CD4-positive, alpha-beta T cell treated with Interleukin-15 for 4 hours (primary cell): ENCODE measurements at regions not wholly inside any gene's neighbourhood (a gene's known extent, or its start where the extent isn't known, plus 50 kb on each side); places are given as distances from the start of the nearest gene placed in this dataset.
"Not testable (repeated sequence)": the region's sequence is repeated elsewhere in the genome, so short reads cannot be mapped to it uniquely, and the experiment has no call there.

Experiments
- DNase-seq: peaks from one replicate; pipeline ENCODE4 v3.0.0-alpha.2; 2020; ENCODE audit warnings: low spot score

GRCh38 chr5:53412499-53412898 lies 67.9 kb upstream of the FST start:
- DNase-seq = not testable (repeated sequence)

GRCh38 chr5:53416144-53416738 lies 64.2 kb upstream of the FST start:
- no peak for DNase-seq

DNA sequence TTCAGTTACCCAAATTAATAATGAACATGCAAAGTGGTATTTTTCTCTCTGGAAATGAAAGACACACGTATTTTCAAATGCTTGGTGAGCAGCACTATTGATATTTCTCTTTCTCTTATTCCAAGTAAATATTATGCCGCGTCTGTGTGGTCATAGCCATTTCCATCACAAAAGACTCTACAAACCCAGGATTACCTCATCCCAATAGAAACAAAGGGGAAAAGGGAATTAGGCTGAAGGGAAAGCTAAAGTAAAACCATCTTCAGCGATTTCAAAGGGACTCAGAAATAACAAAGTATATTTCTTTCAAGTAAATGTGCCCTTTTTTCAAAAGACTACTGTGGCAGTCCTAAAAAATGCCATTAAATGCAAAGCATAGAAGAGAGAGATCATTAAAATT lies 62.0 kb upstream of the FST start:
- DNase-seq = no peak

- no peak for DNase-seq
Observed at GRCh38 chr5:53418826-53419658, 61.4 kb upstream of the FST start.

DNA sequence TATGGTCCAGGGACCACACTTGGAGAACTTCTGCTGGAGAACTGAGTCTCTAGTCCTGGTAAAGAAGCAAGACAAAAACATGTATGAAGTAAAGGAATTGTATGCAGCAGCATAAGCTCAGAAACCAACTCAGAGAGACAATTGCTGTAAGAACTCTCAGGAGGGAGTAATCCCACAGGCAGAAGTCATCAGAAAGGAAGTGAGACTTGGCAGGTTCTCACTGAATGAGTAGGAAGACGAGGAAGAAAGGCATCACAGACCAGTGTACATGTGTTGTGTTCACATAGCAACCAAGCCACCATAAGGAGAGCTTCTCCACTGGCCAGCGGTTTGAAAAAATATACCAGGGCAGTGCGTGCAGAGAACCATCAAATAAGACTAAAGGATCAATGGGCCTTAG lies 57.9 kb upstream of the FST start:
- DNase-seq = no peak

DNA sequence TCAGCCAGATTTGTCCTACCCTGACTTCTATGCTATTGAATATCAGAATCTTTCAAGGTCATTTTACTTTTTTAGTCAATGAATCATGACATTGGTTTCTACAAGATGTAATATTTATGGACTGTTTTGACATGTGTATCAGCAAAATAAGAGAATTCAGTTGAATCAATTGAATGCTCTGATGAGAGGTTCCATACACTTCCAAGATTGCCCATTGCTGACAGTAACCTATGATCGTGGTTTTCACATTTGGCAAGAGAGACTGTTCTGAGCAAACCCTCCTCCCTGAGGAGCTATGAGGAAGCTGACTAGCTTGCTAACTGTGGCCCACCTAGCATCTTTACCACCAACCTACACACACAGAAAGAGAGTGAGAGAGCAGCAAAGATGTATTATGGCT lies 56.7 kb upstream of the FST start:
- no peak for DNase-seq

- no peak for DNase-seq
Observed at GRCh38 chr5:53424686-53425615, 55.5 kb upstream of the FST start.

- no peak for DNase-seq
Observed at GRCh38 chr5:53425687-53426511, 54.5 kb upstream of the FST start.

DNA sequence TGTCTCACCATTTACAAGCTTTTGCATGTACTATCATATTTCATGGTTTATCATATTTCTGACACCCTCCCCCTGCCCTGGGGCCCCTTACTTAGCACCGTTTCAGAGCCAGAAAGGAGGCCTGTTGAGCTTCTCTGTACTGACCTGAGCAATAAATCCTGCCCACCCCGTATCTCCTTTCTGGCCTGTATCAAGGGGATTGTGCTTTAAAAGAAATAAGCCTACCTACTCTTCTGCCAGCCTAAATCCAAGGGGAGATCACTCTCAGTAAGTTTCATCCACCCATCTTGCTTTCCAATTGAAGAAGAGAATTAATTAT lies 54.0 kb upstream of the FST start:
- DNase-seq = no peak

DNA sequence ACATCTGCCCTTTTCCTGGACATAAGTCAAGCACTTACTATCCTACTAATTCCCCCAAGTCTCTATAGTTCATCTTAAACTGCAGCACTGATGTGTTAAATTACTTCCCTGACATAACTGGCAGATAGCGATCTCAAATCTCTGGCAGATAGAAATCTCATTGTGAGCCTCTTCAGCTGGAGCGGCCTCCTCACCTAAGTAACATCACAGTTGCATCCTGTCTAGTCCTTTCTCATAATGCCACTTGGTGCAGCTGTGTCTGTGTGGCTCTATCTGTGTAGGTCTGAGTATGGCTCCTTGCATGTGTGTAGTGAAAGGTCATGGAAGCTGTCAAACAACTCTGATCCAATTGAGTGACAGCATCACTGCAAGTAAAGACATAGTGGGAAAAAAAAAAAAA lies 53.6 kb upstream of the FST start:
- DNase-seq = no peak

- DNase-seq = no peak
Observed at GRCh38 chr5:53427965-53428364, 52.5 kb upstream of the FST start.

DNA sequence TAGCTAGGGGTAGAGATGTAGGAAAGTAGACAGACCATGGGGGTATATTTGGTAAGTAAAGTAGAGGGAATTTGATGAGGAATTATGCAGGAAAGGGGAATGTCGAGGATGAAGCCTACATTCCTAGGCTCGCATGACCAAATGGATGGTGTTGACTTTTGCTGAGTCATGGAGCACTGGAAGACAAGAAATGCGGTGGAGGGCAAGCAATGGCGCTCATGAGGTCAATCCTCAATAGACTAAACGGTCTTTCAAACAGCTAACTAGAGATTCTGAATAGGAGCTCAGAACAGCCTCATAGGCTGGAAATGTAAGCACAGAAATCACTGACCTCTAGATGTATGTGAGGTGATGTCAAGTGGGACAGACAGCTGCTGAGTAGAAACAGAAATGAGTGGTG lies 50.7 kb upstream of the FST start:
- DNase-seq = no peak

- no peak for DNase-seq
Observed at GRCh38 chr5:53430618-53431252, 49.7 kb upstream of the FST start.
